Liver (tissue), 8 donors: ENCODE measurements at regions not wholly inside any gene's neighbourhood (a gene's known extent, or its start where the extent isn't known, plus 50 kb on each side); places are given as distances from the start of the nearest gene placed in this dataset.

Experiments used
- DNase-seq: peaks from one replicate; pipeline ENCODE4 v3.0.0-alpha.2; 2017; ENCODE audit warnings: low spot score
- H3K27ac ChIP-seq, 2 donors: one replicate each; pipeline ENCODE4 v1.7.0; 2013; ENCODE audit warnings: inconsistent platforms in 2 of 2, low read length in 2 of 2, control low read depth in 1 of 2, low read depth in 1 of 2, mild to moderate bottlenecking in 1 of 2
- H3K27me3 ChIP-seq, 4 donors: one replicate each; pipeline versions ENCODE4 v1.6.1 to v1.7.0; 2013; ENCODE audit warnings: low read length in 3 of 4, inconsistent platforms in 1 of 4, mild to moderate bottlenecking in 1 of 4, moderate library complexity in 1 of 4; ENCODE audit not compliant: control insufficient read depth in 4 of 4, insufficient read depth in 4 of 4
- H3K36me3 ChIP-seq, 4 donors: one replicate each; pipeline versions ENCODE4 v1.6.1 to v1.7.0; 2013; ENCODE audit warnings: low read length in 3 of 4, mild to moderate bottlenecking in 3 of 4, low read depth in 1 of 4, moderate library complexity in 1 of 4; ENCODE audit not compliant: control insufficient read depth in 4 of 4, insufficient read depth in 3 of 4
- H3K4me1 ChIP-seq, 4 donors: one replicate each; pipeline versions ENCODE4 v1.6.1 to v1.7.0; 2013; ENCODE audit warnings: low read length in 3 of 4, mild to moderate bottlenecking in 3 of 4, moderate library complexity in 1 of 4; ENCODE audit not compliant: control insufficient read depth in 4 of 4, insufficient read depth in 4 of 4
- H3K4me3 ChIP-seq, 3 donors: one replicate each; pipeline versions ENCODE4 v1.6.1 to v1.7.0; 2013; ENCODE audit warnings: low read length in 3 of 3, control low read depth in 1 of 3, low read depth in 1 of 3, mild to moderate bottlenecking in 1 of 3
- H3K9ac ChIP-seq, 2 donors: one replicate each; pipeline ENCODE4 v1.7.0; 2013; ENCODE audit warnings: low read length in 2 of 2, mild to moderate bottlenecking in 2 of 2, moderate library complexity in 2 of 2, control low read depth in 1 of 2, low read depth in 1 of 2
- H3K9me3 ChIP-seq, 4 donors: one replicate each; pipeline versions ENCODE4 v1.6.1 to v1.7.0; 2013; ENCODE audit warnings: low read length in 3 of 4; ENCODE audit not compliant: control insufficient read depth in 4 of 4
- ATF3 ChIP-seq: IDR thresholded peaks from 2 replicates; pipeline ENCODE4 v1.6.1; 2016; ENCODE audit warnings: antibody characterized with exemption
- CTCF ChIP-seq: fragments of 150-350 bp; IDR thresholded peaks from 2 replicates; pipeline ENCODE4 v1.5.1; 2017; ENCODE audit warnings: improper control_type of control experiment, low read depth, low read length; ENCODE audit not compliant: missing input control
- EGR1 ChIP-seq, 2 donors: IDR thresholded peaks; 2 replicates each; pipeline ENCODE4 v1.6.1; 2016 to 2018; ENCODE audit warnings: antibody characterized with exemption in 2 of 2, low read depth in 2 of 2
- GABPA ChIP-seq, 2 donors: IDR thresholded peaks in 1 of 2; conservative IDR thresholded peaks in 1 of 2; 2 replicates each; pipeline ENCODE4 v1.6.1; 2016; ENCODE audit warnings: antibody characterized with exemption in 2 of 2, mild to moderate bottlenecking in 1 of 2, moderate library complexity in 1 of 2
- HNF4A ChIP-seq, 2 donors: conservative IDR thresholded peaks; 2 replicates each; pipeline ENCODE4 v1.6.1; 2016; ENCODE audit warnings: antibody characterized with exemption in 2 of 2, mild to moderate bottlenecking in 2 of 2
- JUND ChIP-seq, 2 donors: IDR thresholded peaks; 2 replicates each; pipeline ENCODE4 v1.6.1; 2016; ENCODE audit warnings: antibody characterized with exemption in 2 of 2
- MAX ChIP-seq: IDR thresholded peaks from 2 replicates; pipeline ENCODE4 v1.6.1; 2016; ENCODE audit warnings: antibody characterized with exemption
- NR2F2 ChIP-seq: IDR thresholded peaks from 2 replicates; pipeline ENCODE4 v1.6.1; 2016; ENCODE audit warnings: antibody characterized with exemption
- RAD21 ChIP-seq, 2 donors: IDR thresholded peaks; 2 replicates each; pipeline ENCODE4 v1.6.1; 2016; ENCODE audit warnings: antibody characterized with exemption in 2 of 2, mild to moderate bottlenecking in 2 of 2
- REST ChIP-seq: IDR thresholded peaks from 2 replicates; pipeline ENCODE4 v1.6.1; 2016; ENCODE audit warnings: antibody characterized with exemption, mild to moderate bottlenecking
- RXRA ChIP-seq, 2 donors: IDR thresholded peaks; 2 replicates each; pipeline ENCODE4 v1.6.1; 2017 to 2018; ENCODE audit warnings: antibody characterized with exemption in 2 of 2, mild to moderate bottlenecking in 1 of 2
- SP1 ChIP-seq: IDR thresholded peaks from 2 replicates; pipeline ENCODE4 v1.6.1; 2018; ENCODE audit warnings: antibody characterized with exemption, mild to moderate bottlenecking
- YY1 ChIP-seq: IDR thresholded peaks from 2 replicates; pipeline ENCODE4 v1.6.1; 2016; ENCODE audit warnings: antibody characterized with exemption, mild to moderate bottlenecking
- ZBTB33 ChIP-seq: IDR thresholded peaks from 2 replicates; pipeline ENCODE4 v1.6.1; 2016; ENCODE audit warnings: antibody characterized with exemption
- WGBS: extraction: QIAGEN DNeasy Blood & Tissue Kit; methylation state at CpG from one replicate; pipeline ENCODE4 v1.1.7; 2013; 5-methylcytosine and 5-hydroxymethylcytosine counted together
- donor health status: healthy.
- donor health status: healthy.
- donor health status: healthy.
- donor health status: healthy.
- donor health status: healthy.

GRCh38 chr7:33753881-33754525 lies 151.3 kb upstream of the BMPER start:
- H3K9ac ChIP-seq, result no peak overlapping the region
- 72% methylated on average over 6 of the region's 6 CpGs for WGBS
- H3K27me3 ChIP-seq, result no peaks in the 10 kb centered on the region
- DNase-seq, result no peak
- H3K4me3 ChIP-seq, result no peak overlapping the region
- no peaks in the 10 kb centered on the region for H3K9me3 ChIP-seq
- no peaks in the 10 kb centered on the region for H3K36me3 ChIP-seq
- H3K4me1 ChIP-seq, result no peaks in the 10 kb centered on the region
- TF ChIP-seq JUND (IDR thresholded peaks at IDR 0.05) (no peak), MAX (no peak), EGR1 (IDR thresholded peaks at IDR 0.05; ENCODE audit: low read depth in 2 of 2) (no peak), GABPA (IDR thresholded peaks at IDR 0.05 in 1 of 2, conservative IDR thresholded peaks at IDR 0.05 in 1 of 2) (no peak), ZBTB33 (no peak), RAD21 (IDR thresholded peaks at IDR 0.05) (no peak), ATF3 (no peak), CTCF (no peak), SP1 (no peak), YY1 (no peak), NR2F2 (no peak), RXRA (IDR thresholded peaks at IDR 0.05) (no peak), HNF4A (conservative IDR thresholded peaks at IDR 0.05) (no peak), REST (no peak)
- H3K27ac ChIP-seq, result no peak overlapping the region
